ENCODE measurements at regions not wholly inside any gene's neighbourhood (a gene's known extent, or its start where the extent isn't known, plus 50 kb on each side); places are given as distances from the start of the nearest gene placed in this dataset.

DNA sequence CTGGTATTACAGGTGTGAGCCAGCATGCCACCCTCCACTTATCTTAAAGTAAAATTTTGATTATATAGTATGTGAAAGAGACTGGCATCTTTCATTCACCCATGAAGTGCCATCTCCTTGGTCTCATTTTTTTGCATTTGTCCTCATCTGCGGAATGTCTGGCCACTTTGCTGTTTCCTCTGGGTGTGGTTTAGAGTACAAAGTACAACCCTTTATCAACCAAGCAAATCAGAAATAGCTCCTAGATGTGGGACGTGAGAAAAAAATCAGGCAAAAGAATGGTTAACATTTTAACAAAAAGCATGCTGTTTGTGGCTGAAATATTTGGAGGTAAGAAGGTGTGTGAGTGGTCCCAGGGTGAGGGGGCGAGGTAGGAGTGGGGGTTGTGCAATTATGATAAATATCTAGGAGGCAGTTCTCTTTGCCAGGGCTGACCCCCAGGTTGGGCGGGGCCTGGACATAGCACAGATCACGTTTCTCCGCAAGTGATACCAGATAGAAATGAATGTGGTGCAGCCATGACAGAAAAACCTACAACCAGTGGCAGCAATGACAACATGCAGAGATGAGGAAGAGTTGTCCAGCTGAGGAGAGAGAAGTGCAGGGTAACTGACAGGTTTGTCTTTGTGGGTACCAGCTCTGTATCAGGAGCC is 115.8 kb upstream of the SERTAD2 start:
- no peak for DNase-seq

DNA sequence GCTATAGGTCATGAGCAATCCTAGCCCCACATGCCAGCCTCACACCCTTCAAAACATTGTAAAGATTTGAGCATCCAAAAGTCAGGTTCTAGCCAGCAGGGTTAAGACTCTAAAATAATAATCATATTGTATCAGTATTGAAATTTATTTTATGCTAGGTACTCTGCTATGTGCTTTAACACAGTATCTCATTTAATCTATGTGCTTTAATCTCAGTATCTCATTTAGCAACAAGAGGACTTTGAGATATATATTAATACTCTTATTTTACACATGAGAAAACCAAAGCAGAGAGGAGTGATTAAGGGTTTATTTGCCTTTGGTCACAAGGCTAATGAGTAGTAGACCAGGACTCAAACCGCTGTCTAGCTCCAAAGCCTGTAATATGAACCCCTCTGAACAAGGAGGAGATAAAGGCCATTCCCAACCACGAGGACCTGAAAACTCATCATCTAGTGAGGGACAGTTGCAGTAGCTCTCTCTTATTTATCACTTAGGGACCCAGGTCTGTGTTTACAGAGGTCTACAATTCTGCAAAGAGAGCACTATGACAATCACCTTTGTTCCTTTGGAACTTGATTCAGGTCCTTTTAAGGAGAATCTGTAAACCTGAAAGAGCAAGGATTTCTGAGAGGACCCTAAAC is 116.5 kb upstream of the SERTAD2 start:
- no peak for DNase-seq

DNA sequence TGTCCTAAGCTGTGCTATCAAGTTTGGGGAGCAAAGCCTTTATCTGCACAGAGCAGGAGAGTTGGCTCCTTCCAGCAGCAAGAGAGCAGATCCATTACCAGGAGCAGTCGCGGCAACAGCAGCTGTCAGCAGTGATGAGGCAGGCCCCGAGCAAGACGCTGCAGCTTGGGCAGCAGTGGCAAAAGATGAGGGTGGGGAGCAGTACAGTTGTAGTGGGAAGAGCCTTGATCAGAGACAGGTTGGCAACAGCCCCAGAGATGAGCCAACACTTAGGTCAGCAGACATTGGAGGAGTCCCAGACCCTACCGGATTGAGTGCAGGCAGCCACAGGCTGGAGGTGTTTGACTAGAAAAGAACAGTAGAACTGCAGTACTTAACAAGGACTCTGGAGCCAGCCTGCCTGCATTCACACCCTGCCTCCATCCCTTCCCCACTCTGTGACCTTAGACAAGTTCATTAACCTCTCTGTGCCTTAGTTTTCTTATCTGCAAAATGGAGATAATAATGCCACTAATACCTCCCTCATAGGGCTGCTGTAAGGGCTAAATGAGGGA is 117.1 kb upstream of the SERTAD2 start:
- no peak for DNase-seq

DNA sequence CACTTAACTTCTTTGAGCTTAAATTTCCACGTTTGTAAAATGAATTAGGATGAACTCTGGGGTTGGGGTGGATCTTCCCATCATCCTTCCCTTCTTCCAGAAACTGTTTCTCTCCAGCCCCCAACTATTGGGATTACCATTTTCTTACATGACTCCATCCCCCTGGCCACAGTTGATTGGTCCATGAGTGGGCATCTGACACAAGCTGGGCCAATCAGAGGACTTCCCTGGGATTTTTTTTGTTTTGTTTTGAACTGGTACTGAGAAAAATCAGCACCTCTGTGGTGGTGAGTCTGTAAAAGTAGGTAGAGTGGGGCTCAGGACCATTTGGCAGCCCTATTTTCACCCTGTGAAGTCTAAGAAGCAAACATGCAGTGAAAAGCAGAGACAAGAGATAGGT is 118.0 kb upstream of the SERTAD2 start:
- no peak for DNase-seq

DNA sequence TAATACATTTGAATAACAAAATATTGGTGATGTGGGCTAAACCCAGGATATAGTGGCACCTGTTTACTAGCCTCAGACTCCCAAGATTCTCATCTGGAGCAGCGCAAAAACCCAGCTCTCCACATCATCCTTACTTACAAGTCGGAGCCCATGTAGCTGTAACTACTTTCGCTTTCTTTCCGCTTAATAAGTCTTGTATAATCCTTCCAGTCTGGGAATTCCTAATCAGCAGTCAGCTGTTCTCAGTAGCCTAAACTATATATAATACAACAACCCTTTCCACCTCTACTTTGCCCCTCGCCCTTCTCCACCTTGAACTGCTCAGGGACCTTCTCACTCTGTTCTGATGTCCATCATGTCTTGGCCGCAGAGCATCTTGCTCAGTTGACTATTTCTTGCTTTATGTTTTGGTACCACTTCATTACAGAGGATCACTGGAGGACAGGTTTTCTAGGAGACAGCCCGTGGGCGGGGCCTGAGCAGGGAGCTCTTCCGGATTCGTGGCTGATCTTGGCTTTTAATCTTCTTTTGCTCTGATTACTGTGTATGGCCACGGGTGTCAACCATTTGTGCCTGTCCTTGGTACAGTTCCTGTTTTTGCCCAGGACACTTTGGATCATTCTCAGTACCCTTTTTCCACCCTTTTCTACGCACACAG is 119.9 kb upstream of the SERTAD2 start:
- DNase-seq = no peak

DNA sequence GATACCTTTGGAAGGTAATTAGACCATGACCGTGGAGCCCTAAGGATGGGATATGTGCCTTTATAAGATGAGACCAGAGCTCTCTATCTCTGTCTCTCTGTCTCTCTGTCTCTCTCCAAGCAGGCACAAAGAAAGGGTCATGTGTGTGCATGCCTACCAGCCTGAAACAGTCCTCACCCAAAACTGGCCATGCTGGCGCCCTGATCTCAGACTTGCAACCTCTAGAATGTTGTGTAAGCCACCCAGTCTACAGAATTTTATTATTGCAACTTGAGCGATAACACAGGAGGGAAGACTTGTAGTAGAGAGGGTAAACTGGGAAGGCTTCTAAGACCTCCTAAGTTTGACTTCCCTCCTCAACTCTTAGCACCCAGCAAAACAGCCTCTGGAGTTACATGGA is 124.1 kb upstream of the SERTAD2 start:
- no peak for DNase-seq

DNA sequence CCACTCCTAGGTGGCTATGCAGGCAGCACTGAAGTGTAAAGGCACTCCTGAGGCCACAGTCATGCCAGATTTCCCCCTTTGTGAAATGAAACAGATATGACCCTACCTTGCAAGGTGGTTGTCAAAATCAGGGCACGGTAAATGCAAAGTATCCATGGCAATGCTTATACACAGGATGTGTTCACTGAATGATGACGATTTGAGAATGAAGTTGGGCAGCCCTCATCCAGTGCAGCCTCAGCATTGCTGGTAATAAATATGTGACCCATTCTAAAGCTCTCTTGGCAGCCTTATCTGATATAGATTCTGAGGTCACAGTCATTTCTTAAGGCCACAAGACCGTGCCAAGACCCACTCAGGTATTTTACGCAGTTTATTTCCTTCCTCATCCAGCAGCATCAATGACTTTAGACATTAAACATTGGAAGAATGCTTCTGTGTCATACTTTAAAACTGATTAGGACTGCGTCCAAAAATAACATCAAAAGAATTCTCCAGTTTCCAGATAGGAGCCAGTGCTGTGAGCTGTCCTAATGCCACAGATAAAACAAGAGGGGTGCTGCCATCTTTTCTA is 125.5 kb upstream of the SERTAD2 start:
- DNase-seq = no peak

DNA sequence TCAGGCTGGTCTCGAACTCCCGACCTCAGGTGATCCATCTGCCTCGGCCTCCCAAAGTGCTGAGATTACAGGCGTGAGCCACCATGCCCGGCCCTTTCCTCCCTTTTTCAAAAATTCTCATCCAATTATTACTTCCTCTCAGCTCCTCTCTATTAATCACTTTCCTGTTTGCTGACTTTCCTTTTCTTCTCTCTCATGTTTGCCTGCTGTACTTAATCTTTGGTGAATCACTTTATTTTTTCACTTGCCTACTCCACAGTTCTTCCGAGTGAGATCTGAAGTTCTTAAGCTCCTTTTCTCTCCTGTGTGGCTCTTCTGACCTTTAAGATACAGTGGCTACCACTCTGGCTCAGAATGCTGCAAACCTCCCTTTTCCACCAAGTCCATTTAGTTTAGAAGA is 126.3 kb upstream of the SERTAD2 start:
- DNase-seq = no peak

DNA sequence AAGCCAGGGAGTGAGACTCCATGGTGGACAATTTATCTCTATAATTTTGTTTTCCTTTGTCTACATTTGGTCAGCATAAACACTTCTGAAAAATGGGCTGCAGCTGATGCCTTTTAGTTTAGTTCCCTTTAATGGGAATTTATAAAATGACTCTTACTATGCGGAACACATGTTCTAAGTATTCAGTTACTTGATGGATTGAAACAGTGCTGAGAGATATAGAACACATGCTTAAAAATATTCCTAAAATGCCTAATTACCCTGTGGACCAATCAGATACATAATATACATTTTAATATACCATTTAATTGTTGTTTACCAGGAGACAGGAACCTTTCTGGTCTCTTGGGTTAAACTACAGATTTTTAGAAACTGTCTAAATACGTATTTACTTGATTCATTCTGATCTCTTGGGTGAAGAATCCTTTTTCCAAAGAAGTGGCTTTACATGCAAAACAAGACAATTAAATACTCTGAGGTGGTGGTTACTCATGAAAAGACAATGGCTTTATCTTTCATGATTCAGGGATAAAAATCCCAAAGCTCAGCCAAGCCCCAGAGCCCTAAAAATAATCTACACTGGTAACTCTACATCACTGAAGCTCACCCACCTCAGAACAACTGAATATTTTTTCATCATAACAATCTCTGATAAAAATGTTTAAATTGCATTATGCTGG is 128.1 kb upstream of the SERTAD2 start:
- no peak for DNase-seq

DNA sequence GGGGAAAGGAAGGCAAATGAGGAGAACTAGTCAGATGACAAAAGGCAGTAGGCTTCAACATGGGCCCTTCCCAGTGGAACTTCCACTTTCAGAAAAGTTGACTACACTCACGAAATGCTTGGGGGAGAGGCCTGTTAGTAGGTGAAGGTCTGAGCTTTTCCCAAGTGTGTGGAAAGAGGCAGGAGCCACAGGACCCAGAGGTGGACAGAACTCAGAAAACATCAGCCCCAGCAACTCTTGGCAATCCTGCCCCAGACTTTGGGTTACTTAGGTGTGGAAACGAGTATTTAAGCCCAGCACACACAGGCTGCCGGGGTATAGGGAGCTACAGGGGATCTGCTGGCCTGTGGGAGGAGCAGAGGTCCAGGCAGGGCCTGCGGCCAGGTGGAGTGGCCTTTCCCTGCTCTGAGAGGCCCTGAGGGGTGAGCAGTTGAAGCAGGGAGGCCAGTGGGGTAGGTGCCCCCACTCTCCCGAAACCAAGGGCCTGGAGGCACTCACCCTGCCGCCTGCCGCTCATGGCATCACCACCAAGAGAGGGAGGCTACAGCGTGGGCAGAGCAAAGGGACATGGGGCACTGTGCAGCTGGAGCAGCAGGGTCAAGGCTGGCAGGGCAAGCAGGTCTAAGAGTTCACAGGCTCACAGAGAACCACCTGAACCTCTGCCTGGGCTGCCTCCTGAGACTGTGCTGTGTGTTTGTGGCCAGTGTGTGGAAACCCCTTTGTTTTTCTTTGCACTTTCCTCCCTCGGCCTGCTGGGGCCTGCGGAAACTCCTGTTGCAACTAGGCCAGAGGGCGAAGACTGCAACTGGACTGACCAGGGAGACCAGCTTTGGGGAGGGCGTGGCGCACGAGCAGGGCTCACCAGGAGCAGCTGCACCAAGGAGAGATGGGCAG is 130.7 kb upstream of the SERTAD2 start:
- DNase-seq = no peak

DNA sequence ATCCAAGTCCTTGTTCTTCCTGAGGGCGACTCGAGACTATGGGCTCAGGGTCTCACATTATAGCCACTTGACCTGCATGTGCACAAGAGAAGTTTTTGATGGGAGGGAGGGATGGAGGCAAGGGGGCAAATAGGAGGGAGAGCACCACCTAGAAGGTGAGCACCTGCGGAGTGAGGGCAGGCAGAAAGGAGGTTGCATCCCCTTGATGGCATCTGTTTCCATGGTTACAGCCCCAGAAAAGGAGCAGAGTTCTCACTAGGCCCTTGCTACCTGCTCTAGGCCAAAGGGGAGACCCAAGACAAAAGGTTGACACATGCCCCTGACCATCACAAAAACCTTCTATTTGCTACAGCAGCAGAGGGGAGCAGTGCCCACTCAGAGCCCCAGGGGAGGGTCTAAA is 131.5 kb upstream of the SERTAD2 start:
- DNase-seq = no peak

DNA sequence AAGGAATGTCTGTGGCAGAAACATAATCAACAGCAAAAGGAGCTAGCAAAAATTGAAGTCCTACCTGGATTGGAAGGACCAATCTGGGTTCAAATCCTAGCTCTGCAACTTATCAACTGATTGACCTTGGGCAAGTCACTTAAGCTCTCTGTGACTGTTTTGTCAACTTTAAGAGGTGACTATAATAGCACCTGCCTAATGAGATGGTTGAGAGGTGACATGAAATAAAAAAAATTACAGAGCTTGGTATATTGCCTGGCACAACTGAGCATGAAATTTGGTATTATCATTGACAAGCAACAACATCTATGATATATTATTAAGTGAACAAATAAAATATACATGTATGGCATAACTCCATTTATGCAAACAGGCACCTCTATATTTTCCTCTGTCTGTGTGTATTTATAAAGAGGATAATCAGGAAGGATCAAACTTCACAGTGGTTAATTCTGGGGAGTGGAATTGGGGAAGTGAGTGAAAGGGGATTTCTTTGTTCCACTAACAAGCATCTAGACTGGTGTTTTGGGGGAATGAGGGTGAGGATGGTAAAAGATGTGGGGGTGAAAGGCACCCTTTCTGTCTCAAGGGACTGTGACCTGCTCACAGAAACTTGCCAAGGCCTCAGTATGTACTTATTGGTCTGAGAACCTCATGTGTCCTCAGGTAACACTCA is 132.8 kb upstream of the SERTAD2 start:
- no peak for DNase-seq

DNA sequence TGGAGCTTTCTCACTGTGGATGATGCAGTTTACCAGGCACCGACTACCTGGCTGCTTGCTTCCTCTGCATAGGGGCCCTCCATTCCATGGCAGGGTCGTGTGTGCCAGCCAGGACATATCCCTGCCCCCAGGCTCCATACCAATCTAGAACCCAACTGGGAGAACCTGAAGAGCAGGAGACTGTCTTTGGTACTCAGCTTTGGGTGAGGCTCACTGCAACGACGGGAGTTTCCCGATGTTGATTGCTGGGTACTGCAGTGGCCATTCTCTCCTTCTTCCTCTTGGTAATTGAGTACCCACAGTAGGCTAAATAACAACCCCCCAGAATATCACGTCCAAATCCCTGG is 133.3 kb upstream of the SERTAD2 start:
- DNase-seq = no peak

DNA sequence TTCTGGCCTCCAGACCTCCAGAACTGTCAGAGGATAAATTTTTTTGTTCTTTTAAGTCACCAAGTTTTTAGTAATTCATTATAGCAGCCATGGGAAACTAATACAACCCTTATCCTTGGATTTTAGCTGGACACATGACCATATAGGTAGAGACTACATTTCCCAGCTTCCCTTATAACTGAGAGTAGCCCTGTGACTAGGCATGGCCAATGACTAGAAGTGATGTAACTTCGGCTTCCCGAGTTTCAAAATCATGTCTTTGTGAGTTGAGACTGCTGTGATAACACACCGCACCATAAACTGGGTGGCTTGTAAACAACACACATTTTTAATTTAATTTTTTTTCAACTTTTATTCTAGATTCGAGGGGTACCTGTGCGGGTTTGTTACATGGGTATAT is 134.0 kb upstream of the SERTAD2 start:
- DNase-seq = no peak

DNA sequence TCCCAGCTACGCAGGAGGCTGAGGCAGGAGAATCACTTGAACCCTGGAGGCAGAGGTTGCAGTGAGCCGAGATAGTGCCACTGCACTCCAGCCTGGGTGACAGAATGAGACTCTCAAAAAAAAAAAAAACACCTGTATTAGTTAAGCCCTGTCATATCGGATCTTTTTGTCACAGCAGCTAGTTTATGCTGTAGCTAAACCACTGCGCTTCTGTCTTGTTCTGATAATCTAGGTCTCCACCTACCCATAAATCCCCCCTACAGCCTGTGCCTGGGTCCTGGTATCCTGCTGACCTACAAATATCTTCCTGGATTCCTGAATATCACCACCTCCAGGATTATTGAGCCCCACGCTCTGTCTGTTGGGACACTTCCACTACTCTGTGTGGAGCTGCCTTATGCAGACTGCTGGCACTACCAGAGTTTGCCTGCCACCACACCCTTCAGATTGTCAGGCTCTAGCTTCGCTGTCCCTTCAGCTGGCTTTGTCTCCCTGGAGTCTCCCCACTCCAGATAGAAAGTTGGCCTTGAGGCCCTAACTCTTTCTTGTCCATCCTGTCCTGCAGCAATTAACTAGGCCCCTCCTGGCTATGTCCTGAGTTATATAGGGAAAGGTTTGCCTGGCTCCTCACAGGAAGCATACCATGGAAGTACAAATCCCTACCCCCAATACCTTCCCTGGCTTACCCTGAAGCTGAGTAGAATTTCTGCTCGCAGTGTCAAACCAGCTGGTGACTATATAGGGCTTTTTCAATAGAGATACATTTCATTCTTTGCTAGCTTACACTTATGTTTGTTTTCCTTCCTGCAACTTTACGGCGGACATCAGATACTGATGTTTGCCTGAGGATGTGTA is 136.0 kb upstream of the SERTAD2 start:
- no peak for DNase-seq

DNA sequence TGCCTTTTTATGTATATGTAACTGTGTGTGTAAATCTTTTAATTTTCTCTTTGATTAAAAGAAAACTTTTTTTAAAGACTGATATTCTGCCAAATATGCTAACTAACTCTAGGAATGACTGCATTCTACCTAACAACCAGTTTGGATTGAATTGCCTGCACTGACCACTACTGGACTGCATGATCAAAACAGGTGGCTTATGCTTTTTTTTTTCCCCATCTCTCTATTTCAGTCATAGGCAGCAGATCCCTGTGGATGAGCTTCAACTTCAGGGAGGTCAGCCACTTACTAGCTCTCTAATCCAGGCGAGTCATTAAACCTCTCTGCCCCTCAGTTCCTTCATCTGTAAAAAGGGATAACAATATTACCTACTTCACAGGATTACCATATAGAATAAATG is 138.6 kb upstream of the SERTAD2 start:
- DNase-seq = no peak

DNA sequence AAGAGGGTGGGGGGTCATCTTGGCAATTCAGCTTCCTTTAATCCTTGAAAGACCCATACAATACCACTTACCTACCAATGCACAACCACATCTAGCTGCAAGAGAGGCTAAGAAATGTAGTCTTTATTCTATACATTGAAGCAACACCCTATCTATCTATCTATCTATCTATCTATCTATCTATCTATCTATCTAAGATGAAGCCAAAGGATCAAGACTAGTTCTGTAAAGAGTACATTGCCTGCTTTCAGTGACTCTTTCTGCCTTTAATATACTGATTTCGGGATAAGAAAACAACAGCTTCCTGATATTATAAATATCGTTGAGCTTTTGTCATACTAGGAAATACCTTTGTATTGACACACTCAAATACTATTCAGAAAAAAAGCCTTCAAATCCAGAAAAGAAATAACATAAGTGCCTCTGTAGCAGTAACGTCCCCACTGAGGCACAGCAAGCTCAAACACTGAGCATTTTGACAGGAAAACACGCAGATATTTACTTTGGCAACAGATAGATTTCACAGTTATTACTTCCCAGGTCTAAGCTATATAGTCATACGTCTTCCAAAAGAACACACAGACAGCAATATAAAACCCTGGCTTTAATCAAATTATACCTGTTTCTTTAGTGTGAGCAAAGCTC is 139.4 kb upstream of the SERTAD2 start:
- DNase-seq = no peak

DNA sequence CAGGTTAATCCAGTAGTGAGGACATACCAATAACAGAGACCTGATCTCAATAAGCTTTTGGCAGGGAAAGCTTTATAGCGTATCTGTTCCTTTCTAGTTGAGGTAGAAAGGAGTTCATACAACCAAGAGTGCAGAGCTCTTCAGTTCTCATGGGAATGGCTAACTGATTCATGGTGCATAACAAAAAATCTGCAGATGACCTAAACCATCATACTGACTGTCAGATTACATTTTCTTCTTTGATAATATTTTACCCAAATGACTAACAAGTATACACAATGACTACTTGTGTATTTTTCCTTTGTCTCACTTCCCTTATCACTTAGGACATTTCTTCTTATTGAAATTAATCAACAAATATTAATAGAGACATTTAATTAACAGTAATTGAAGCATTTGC is 140.0 kb upstream of the SERTAD2 start:
- no peak for DNase-seq

DNA sequence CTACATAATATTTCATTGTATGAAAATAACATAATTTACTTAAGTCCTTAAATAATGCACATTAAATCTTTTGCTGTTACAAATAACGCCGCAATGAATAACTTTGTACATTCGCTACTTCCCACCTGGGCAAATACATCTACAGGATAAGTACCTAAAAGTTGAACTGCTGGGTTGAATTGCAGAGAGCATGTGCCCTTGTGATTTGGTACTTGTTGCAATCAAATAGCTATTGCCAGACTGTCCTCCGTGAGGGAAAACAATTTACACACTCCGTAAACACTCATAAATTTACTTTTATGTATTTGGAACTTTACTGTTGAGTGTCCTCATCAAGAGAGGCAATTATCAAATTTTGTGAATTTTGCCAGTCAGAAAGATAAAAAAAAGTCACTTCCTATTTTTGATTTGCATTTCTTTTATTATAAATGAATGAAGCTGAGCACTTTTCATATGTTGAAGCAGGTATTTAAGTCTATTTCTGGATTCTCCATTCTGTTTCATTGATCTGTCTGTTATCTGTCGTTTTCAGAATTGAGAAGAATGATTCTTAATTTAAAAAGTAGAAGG is 140.8 kb upstream of the SERTAD2 start:
- DNase-seq = no peak
